ENCODE measurements at regions not wholly inside any gene's neighbourhood (a gene's known extent, or its start where the extent isn't known, plus 50 kb on each side); places are given as distances from the start of the nearest gene placed in this dataset.

- Histone ChIP-seq H3K4me3 (no peak overlapping the region), H3K36me3 (no peaks in the 10 kb centered on the region), H3K27ac (no peak overlapping the region), H3K27me3 (no peaks in the 10 kb centered on the region), H3K4me1 (no peaks in the 10 kb centered on the region), H3K9me3 (no peaks in the 10 kb centered on the region)
- TF ChIP-seq POLR2A (IDR thresholded peaks at IDR 0.05) (no peak), POLR2AphosphoS5 (IDR thresholded peaks at IDR 0.05) (no peak), CTCF (IDR thresholded peaks at IDR 0.05) (no peak), EP300 (IDR thresholded peaks at IDR 0.05) (no peak)
- ATAC-seq: no peak
Observed at GRCh38 chr9:106583751-106584150, 279.2 kb upstream of the ZNF462 start.

GRCh38 chr9:106587042-106587441 is 275.9 kb upstream of the ZNF462 start:
- TF ChIP-seq POLR2A (IDR thresholded peaks at IDR 0.05) (no peak), CTCF (IDR thresholded peaks at IDR 0.05) (no peak), POLR2AphosphoS5 (IDR thresholded peaks at IDR 0.05) (no peak), EP300 (IDR thresholded peaks at IDR 0.05) (no peak)
- H3K27ac ChIP-seq: no peak overlapping the region
- no peak overlapping the region for H3K4me3 ChIP-seq
- H3K27me3 ChIP-seq: no peaks in the 10 kb centered on the region
- no peaks in the 10 kb centered on the region for H3K36me3 ChIP-seq
- no peaks in the 10 kb centered on the region for H3K9me3 ChIP-seq
- H3K4me1 ChIP-seq: no peaks in the 10 kb centered on the region
- no peak for ATAC-seq
- 69 to 86% methylated on average over 2 of the region's 2 CpGs for WGBS, 2 donors (ENCODE audit: low coverage in 1 of 2)

GRCh38 chr9:106588626-106589025 is 274.3 kb upstream of the ZNF462 start:
- no peaks in the 10 kb centered on the region for H3K36me3 ChIP-seq
- H3K9me3 ChIP-seq: no peaks in the 10 kb centered on the region
- no peak for TF ChIP-seq POLR2AphosphoS5 (IDR thresholded peaks at IDR 0.05)
- no peak for TF ChIP-seq POLR2A (IDR thresholded peaks at IDR 0.05)
- no peak for TF ChIP-seq EP300 (IDR thresholded peaks at IDR 0.05)
- no peak for TF ChIP-seq CTCF (IDR thresholded peaks at IDR 0.05)
- no peak for ATAC-seq
- no peaks in the 10 kb centered on the region for H3K27me3 ChIP-seq
- H3K27ac ChIP-seq: no peak overlapping the region
- 40 to 46% methylated on average over 4 of the region's 5 CpGs for WGBS, 2 donors (ENCODE audit: low coverage in 1 of 2)
- no peaks in the 10 kb centered on the region for H3K4me1 ChIP-seq
- no peak overlapping the region for H3K4me3 ChIP-seq

GRCh38 chr9:106590759-106591505 is 272.0 kb upstream of the ZNF462 start:
- 72 to 88% methylated on average over 4 of the region's 4 CpGs for WGBS, 2 donors (ENCODE audit: low coverage in 1 of 2)
- no peaks in the 10 kb centered on the region for H3K36me3 ChIP-seq
- no peaks in the 10 kb centered on the region for H3K9me3 ChIP-seq
- TF ChIP-seq POLR2AphosphoS5 (IDR thresholded peaks at IDR 0.05) (no peak), CTCF (IDR thresholded peaks at IDR 0.05) (no peak), POLR2A (IDR thresholded peaks at IDR 0.05) (no peak), EP300 (IDR thresholded peaks at IDR 0.05) (no peak)
- H3K27ac ChIP-seq: no peak overlapping the region
- no peaks in the 10 kb centered on the region for H3K27me3 ChIP-seq
- no peak for ATAC-seq
- H3K4me1 ChIP-seq: no peaks in the 10 kb centered on the region
- H3K4me3 ChIP-seq: no peak overlapping the region

- Histone ChIP-seq H3K27ac (no peak overlapping the region), H3K9me3 (no peaks in the 10 kb centered on the region), H3K36me3 (no peaks in the 10 kb centered on the region), H3K4me1 (no peaks in the 10 kb centered on the region), H3K4me3 (no peak overlapping the region), H3K27me3 (no peaks in the 10 kb centered on the region)
- ATAC-seq: no peak
- 71 to 94% methylated on average over 7 of the region's 7 CpGs for WGBS, 2 donors (ENCODE audit: low coverage in 1 of 2)
- TF ChIP-seq CTCF (IDR thresholded peaks at IDR 0.05) (no peak), POLR2AphosphoS5 (IDR thresholded peaks at IDR 0.05) (no peak), POLR2A (IDR thresholded peaks at IDR 0.05) (no peak), EP300 (IDR thresholded peaks at IDR 0.05) (no peak)
Observed at GRCh38 chr9:106593201-106593600, 269.8 kb upstream of the ZNF462 start.
